H9 (cell line): ENCODE measurements at regions not wholly inside any gene's neighbourhood (a gene's known extent, or its start where the extent isn't known, plus 50 kb on each side); places are given as distances from the start of the nearest gene placed in this dataset.

Experiments
- DNase-seq: peaks from one replicate; pipeline ENCODE4 v3.0.0-alpha.2; 2017
- H2AFZ ChIP-seq: one replicate; pipeline ENCODE4 v1.6.1; 2013; ENCODE audit warnings: mild to moderate bottlenecking, low read length, control low read depth, moderate library complexity
- H2AK5ac ChIP-seq: 2 replicates; pipeline ENCODE4 v1.6.1; 2013; ENCODE audit warnings: low read length, control low read depth, mixed read lengths; ENCODE audit not compliant: insufficient read length
- H2BK120ac ChIP-seq: one replicate; pipeline ENCODE4 v1.6.1; 2013; ENCODE audit warnings: low read depth, mild to moderate bottlenecking, low read length, control low read depth, inconsistent platforms; ENCODE audit not compliant: poor library complexity, severe bottlenecking
- H2BK12ac ChIP-seq: 2 replicates; pipeline ENCODE4 v1.6.1; 2013; ENCODE audit warnings: low read length, control low read depth, mixed read lengths, low read depth; ENCODE audit not compliant: insufficient read length
- H2BK15ac ChIP-seq: 2 replicates; pipeline ENCODE4 v1.6.1; 2013; ENCODE audit warnings: low read depth, low read length, control low read depth
- H2BK20ac ChIP-seq: one replicate; pipeline ENCODE4 v1.6.1; 2013; ENCODE audit warnings: low read depth, mild to moderate bottlenecking, low read length, control low read depth, inconsistent platforms; ENCODE audit not compliant: poor library complexity, severe bottlenecking
- H2BK5ac ChIP-seq: 2 replicates; pipeline ENCODE4 v1.6.1; 2013; ENCODE audit warnings: low read length, control low read depth, mixed read lengths; ENCODE audit not compliant: insufficient read length
- H3K14ac ChIP-seq: 2 replicates; pipeline ENCODE4 v1.6.1; 2013; ENCODE audit warnings: low read length, control low read depth; ENCODE audit not compliant: insufficient read depth
- H3K18ac ChIP-seq: 2 replicates; pipeline ENCODE4 v1.6.1; 2013; ENCODE audit warnings: low read depth, mild to moderate bottlenecking, mixed read lengths, low read length, control low read depth; ENCODE audit not compliant: insufficient read length
- H3K23ac ChIP-seq: 2 replicates; pipeline ENCODE4 v1.6.1; 2013; ENCODE audit warnings: low read length, control low read depth, mixed read lengths, low read depth; ENCODE audit not compliant: insufficient read length
- H3K23me2 ChIP-seq: 2 replicates; pipeline ENCODE4 v1.6.1; 2013; ENCODE audit warnings: low read depth, mild to moderate bottlenecking, mixed read lengths, low read length, control low read depth; ENCODE audit not compliant: insufficient read length, poor library complexity, severe bottlenecking
- H3K27ac ChIP-seq: 2 replicates; pipeline ENCODE4 v1.5.1; 2013; ENCODE audit warnings: low read length, control low read depth, mixed read lengths, low read depth; ENCODE audit not compliant: insufficient read length
- H3K27me3 ChIP-seq: 2 replicates; pipeline ENCODE4 v1.6.1; 2013; ENCODE audit warnings: low read length, control low read depth, inconsistent platforms; ENCODE audit not compliant: insufficient read depth
- H3K4ac ChIP-seq: 2 replicates; pipeline ENCODE4 v1.6.1; 2013; ENCODE audit warnings: low read depth, mild to moderate bottlenecking, control low read depth, inconsistent platforms, low read length, moderate library complexity
- H3K4me1 ChIP-seq: 2 replicates; pipeline ENCODE4 v1.6.1; 2013; ENCODE audit warnings: low read length, control low read depth, inconsistent platforms; ENCODE audit not compliant: insufficient read depth
- H3K4me2 ChIP-seq: 2 replicates; pipeline ENCODE4 v1.6.1; 2013; ENCODE audit warnings: low read length, control low read depth, mixed read lengths; ENCODE audit not compliant: insufficient read length, insufficient read depth
- H3K56ac ChIP-seq: 2 replicates; pipeline ENCODE4 v1.6.1; 2013; ENCODE audit warnings: low read depth, mild to moderate bottlenecking, mixed read lengths, low read length, control low read depth; ENCODE audit not compliant: insufficient read length
- H3K79me1 ChIP-seq: 2 replicates; pipeline ENCODE4 v1.6.1; 2013; ENCODE audit warnings: low read depth, mild to moderate bottlenecking, moderate library complexity, low read length, control low read depth, inconsistent platforms; ENCODE audit not compliant: insufficient read depth, poor library complexity, severe bottlenecking
- H3K79me2 ChIP-seq: 2 replicates; pipeline ENCODE4 v1.6.1; 2013; ENCODE audit warnings: low read length, control low read depth, inconsistent platforms; ENCODE audit not compliant: insufficient read depth
- H3K9ac ChIP-seq: 2 replicates; pipeline ENCODE4 v1.6.1; 2013; ENCODE audit warnings: low read length, control low read depth, mixed read lengths; ENCODE audit not compliant: insufficient read length; ENCODE audit errors: extremely low read depth
- H3K9me3 ChIP-seq: one replicate; pipeline ENCODE4 v1.6.1; 2013; ENCODE audit warnings: low read depth, low read length, inconsistent platforms; ENCODE audit not compliant: control insufficient read depth
- H3T11ph ChIP-seq: one replicate; pipeline ENCODE4 v1.6.1; 2013; ENCODE audit warnings: mild to moderate bottlenecking, low read length, control low read depth, inconsistent platforms
- H4K20me1 ChIP-seq: one replicate; pipeline ENCODE4 v1.6.1; 2013; ENCODE audit not compliant: control insufficient read depth, insufficient read length, insufficient read depth
- H4K5ac ChIP-seq: 2 replicates; pipeline ENCODE4 v1.6.1; 2013; ENCODE audit warnings: low read depth, mild to moderate bottlenecking, mixed read lengths, low read length, control low read depth; ENCODE audit not compliant: insufficient read length
- H4K8ac ChIP-seq: replicated peaks from 2 replicates; pipeline ENCODE4 v1.6.1; 2013; ENCODE audit warnings: low read length, control low read depth, mixed read lengths, low read depth; ENCODE audit not compliant: insufficient read length
- H4K91ac ChIP-seq: 2 replicates; pipeline ENCODE4 v1.6.1; 2013; ENCODE audit warnings: low read depth, mild to moderate bottlenecking, moderate library complexity, mixed read lengths, low read length, control low read depth; ENCODE audit not compliant: insufficient read length
- H3K27ac Mint-ChIP-seq, 3 experiments: 2 replicates in 2 of 3; 3 replicates in 1 of 3; pipeline ENCODE4 v1.8.0; 2020 to 2021; ENCODE audit warnings: mixed read lengths in 3 of 3, mild to moderate bottlenecking in 1 of 3, moderate library complexity in 1 of 3
- H3K27me3 Mint-ChIP-seq: 2 replicates; pipeline ENCODE4 v1.8.0; 2021; ENCODE audit warnings: low read depth, mild to moderate bottlenecking, moderate library complexity, mixed read lengths
- H3K36me3 Mint-ChIP-seq, 3 experiments: 2 replicates in 2 of 3; 3 replicates in 1 of 3; pipeline ENCODE4 v1.8.0; 2020 to 2021; ENCODE audit warnings: low read depth in 3 of 3, mixed read lengths in 3 of 3; ENCODE audit not compliant: insufficient read depth in 1 of 3
- H3K4me1 Mint-ChIP-seq, 2 experiments: 2 replicates each; pipeline ENCODE4 v1.8.0; 2020; ENCODE audit warnings: mixed read lengths in 2 of 2
- H3K4me3 Mint-ChIP-seq, 2 experiments: 2 replicates in 1 of 2; 3 replicates in 1 of 2; pipeline ENCODE4 v1.8.0; 2020 to 2021; ENCODE audit warnings: mild to moderate bottlenecking in 2 of 2, mixed read lengths in 2 of 2, moderate library complexity in 1 of 2
- H3K9me3 Mint-ChIP-seq, 2 experiments: 2 replicates in 1 of 2; 3 replicates in 1 of 2; pipeline ENCODE4 v1.8.0; 2020; ENCODE audit warnings: mild to moderate bottlenecking in 2 of 2, mixed read lengths in 2 of 2, moderate library complexity in 1 of 2
- WGBS: extraction: QIAGEN DNeasy Blood & Tissue Kit; methylation state at CpG from one replicate; pipeline ENCODE4 v1.1.7; 2013; ENCODE audit warnings: missing lambda C conversion rate, low lambda C conversion rate, mixed read lengths; ENCODE audit not compliant: insufficient read length; ENCODE audit errors: extremely low coverage; 5-methylcytosine and 5-hydroxymethylcytosine counted together
- TF ChIP-seq, protein P1 (sequence below): fragments of 200-600 bp; sonication (generic); conservative IDR thresholded peaks from 3 replicates; pipeline ENCODE4 v1.8.0; 2021; ENCODE audit warnings: antibody characterized with exemption, mild to moderate bottlenecking

DNA sequence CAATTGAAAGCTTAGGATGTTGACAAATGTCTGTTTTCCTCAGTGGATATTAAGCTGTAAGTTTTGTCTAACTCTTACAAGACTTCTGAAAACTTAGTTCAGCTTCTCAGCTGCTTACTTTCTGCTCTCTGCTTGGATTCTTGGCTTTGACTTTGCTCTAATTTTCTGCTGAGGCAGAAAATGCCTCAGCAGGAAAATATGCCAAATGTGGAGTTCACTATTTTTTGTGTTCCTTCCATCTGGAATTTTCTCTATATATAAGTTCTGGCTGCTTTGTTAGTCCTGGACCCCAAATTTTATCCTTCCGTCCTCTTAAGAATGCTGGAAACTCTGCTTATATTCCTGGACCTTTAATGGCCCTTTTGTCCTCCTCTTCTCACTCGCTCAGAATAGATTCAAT lies 352.6 kb upstream of the NWD2 start:
- H3T11ph ChIP-seq = no peak overlapping the region
- H2BK5ac ChIP-seq = no peak overlapping the region
- no peaks in the 10 kb centered on the region for H3K23me2 ChIP-seq
- H3K18ac ChIP-seq = no peak overlapping the region
- H3K4me3 Mint-ChIP-seq = no peak overlapping the region
- H3K23ac ChIP-seq = no peak overlapping the region
- H3K9ac ChIP-seq = no peak overlapping the region
- no CpG with 5 or more reads among the region's 2 CpGs for WGBS
- no peak overlapping the region for H3K56ac ChIP-seq
- no peak overlapping the region for H2AFZ ChIP-seq
- H4K20me1 ChIP-seq = no peaks in the 10 kb centered on the region
- H2BK120ac ChIP-seq = no peak overlapping the region
- H2BK12ac ChIP-seq = no peak overlapping the region
- no peaks in the 10 kb centered on the region for H3K79me2 ChIP-seq
- H4K8ac ChIP-seq = no peak overlapping the region
- no peaks in the 10 kb centered on the region for H3K27me3 ChIP-seq
- no peak overlapping the region for H4K5ac ChIP-seq
- H3K27ac ChIP-seq = no peak overlapping the region
- H3K79me1 ChIP-seq = no peaks in the 10 kb centered on the region
- H3K9me3 ChIP-seq = no peaks in the 10 kb centered on the region
- peaks cover 11 to 12% of the 10 kb centered on the region in 2 experiments for H3K4me1 Mint-ChIP-seq
- no peak for DNase-seq
- H2AK5ac ChIP-seq = no peak overlapping the region
- peaks cover 0 to 9% of the 10 kb centered on the region in 2 experiments; a peak in 1 of 5 replicates for H3K9me3 Mint-ChIP-seq
- no peak overlapping the region for H2BK20ac ChIP-seq
- TF ChIP-seq, protein P1, sequence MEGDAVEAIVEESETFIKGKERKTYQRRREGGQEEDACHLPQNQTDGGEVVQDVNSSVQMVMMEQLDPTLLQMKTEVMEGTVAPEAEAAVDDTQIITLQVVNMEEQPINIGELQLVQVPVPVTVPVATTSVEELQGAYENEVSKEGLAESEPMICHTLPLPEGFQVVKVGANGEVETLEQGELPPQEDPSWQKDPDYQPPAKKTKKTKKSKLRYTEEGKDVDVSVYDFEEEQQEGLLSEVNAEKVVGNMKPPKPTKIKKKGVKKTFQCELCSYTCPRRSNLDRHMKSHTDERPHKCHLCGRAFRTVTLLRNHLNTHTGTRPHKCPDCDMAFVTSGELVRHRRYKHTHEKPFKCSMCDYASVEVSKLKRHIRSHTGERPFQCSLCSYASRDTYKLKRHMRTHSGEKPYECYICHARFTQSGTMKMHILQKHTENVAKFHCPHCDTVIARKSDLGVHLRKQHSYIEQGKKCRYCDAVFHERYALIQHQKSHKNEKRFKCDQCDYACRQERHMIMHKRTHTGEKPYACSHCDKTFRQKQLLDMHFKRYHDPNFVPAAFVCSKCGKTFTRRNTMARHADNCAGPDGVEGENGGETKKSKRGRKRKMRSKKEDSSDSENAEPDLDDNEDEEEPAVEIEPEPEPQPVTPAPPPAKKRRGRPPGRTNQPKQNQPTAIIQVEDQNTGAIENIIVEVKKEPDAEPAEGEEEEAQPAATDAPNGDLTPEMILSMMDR = no peak
- H3K4ac ChIP-seq = no peak overlapping the region
- no peaks in the 10 kb centered on the region for H3K27me3 Mint-ChIP-seq
- H3K14ac ChIP-seq = no peak overlapping the region
- no peaks in the 10 kb centered on the region for H3K4me1 ChIP-seq
- H2BK15ac ChIP-seq = no peak overlapping the region
- no peak overlapping the region for H3K4me2 ChIP-seq
- H4K91ac ChIP-seq = no peak overlapping the region
- no peaks in the 10 kb centered on the region for H3K36me3 Mint-ChIP-seq
- no peak overlapping the region for H3K27ac Mint-ChIP-seq
